NCI-H524 treated with DMSO at 0.1 percent for 48 hours (cell line): ENCODE measurements at regions not wholly inside any gene's neighbourhood (a gene's known extent, or its start where the extent isn't known, plus 50 kb on each side); places are given as distances from the start of the nearest gene placed in this dataset.

Experiments used
- DNase-seq: peaks from one replicate; lab custom pipeline; 2025; lab: John Stamatoyannopoulos, UW

GRCh38 chr2:19600506-19600905 lies 242.1 kb upstream of the OSR1 start:
- no peak for DNase-seq

DNA sequence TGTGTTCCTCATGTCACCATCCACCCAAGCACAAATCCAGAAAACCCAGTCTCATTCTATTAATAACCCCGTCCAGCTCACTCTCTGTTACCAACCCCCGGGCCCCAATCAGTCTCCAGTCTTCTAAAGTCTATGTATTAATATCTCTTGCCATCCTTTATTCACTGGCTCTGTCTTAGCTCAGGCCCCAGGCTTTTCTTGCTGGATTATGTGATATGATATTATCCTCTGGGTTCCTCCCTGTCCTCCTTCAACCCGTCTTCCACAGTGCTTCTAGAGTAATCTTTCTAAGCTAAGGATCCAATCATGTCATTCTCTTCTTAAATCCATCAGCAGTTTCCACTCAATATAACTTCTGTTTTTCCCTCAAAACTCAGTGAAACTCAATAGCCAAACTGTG lies 240.5 kb upstream of the OSR1 start:
- DNase-seq, result no peak

DNA sequence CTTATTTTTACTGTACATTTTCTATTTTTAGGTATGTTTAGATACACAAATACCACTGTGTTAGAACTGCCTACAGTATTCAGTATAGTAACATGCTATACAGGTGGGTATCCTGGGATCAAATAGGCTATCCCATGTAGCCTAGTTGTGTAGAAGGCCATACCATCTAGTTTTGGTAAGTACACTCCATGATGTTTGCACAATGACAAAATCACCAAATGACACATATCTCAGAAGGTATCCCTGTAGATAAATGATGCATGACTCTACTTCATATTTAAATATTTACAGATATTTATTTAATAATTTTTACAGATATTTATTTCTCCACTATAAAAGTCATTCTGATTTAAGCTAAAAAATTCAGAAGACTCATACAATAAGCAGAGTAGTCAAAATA lies 233.8 kb upstream of the OSR1 start:
- no peak for DNase-seq

- no peak for DNase-seq
Observed at GRCh38 chr2:19589791-19590190, 231.4 kb upstream of the OSR1 start.

DNA sequence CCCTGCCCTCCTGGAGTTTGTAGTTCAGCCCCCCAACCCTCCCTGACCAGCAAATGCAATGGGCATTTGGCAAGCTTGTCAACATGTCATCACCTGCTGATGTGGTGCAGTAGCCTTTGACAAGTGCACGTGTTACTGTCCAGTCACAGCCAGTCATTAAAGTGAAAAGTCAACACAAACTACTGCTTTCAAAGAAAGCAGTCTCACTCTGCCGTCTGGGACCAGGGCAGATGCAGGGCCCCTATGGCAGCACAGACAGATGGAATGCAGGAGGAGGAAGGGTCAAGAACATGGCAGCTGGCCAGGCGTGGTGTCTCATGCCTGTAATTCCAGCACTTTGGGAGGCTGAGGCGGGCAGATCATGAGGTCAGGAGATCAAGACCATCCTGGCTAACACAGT lies 222.4 kb upstream of the OSR1 start:
- no peak for DNase-seq

- no peak for DNase-seq
Observed at GRCh38 chr2:19580264-19580663, 221.8 kb upstream of the OSR1 start.

DNA sequence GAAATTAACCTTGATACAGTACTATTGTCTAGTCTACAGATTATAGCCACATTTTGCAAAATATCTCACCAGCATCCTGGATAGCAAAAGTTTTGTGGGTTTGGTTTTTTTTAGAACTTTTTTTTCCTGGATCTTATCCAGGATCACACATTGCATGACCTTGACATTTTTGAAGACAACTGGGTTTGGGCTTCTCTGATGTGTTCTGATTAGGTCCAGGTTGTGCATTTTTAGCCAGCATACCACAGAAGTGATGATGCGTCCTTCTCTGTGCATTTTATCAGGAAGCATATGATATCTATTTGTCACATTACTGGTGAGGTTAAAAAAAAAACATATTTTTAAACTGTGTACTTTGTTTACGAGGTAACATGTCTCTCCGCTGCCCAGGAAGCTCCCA lies 221.0 kb upstream of the OSR1 start:
- no peak for DNase-seq

DNA sequence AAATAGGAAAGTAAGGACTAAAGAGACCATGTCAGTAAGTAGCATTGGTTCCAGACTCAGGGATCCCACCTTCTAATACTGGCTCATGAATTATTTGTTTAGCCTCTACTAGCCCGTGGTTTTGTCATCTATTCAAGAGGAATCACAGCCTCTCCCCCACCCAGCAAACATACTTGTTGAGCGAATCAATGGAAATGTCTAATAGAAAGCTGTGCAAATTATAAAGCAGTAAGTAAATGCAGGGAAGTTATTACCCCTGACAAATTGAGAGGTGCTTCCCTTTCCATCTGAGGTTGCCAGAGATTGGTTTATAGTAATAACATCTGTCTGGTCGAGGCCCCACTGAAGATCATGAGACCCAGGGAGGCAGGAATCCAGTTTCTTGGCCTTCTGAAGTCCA lies 219.3 kb upstream of the OSR1 start:
- no peak for DNase-seq

GRCh38 chr2:19576411-19576810 lies 218.0 kb upstream of the OSR1 start:
- DNase-seq, result no peak

- DNase-seq, result no peak
Observed at GRCh38 chr2:19575641-19576040, 217.2 kb upstream of the OSR1 start.

- DNase-seq, result no peak
Observed at GRCh38 chr2:19574778-19575260, 216.4 kb upstream of the OSR1 start.

DNA sequence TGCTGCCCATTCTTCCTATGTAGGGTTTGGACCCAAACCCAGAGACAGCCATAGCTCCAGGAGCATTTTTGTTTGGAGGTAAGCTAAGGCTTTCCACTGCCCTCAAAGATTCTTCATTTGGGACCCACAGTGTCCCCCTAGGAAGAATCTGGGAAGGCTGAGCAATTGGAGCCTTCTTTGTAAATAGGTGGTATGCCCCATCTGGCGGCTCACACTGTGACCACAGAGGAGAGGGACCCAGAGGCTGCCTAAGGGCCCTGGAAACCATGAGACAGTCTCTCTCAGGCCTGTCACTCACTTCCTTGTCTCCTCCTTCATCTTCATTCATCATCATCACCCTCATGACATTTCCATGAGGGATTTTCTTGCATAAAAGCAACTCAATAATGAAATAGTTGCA lies 215.4 kb upstream of the OSR1 start:
- no peak for DNase-seq

- DNase-seq, result no peak
Observed at GRCh38 chr2:19571773-19572172, 213.3 kb upstream of the OSR1 start.

DNA sequence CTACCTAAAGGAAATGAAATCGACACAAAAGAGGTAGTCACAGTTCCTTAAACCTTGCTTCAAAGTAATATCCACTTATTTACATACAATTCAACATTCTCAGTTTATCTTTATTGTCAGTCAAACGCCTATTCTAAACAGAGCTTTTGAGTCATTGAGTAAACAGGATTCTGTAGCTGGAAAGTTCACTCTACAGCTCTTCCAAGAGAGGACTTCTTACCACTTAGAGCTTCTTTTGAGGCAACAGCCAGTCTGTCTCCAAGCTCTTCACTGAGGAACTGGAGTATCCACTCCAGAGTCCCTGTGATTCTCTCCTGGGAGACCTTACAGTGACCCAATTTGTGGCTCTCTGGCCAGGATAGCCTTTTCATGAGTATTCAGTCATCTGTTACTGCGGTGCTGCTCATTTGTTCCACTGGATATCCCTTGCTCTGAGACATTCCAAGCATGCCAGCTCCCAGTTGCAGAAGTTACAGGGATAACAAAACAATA lies 210.9 kb upstream of the OSR1 start:
- DNase-seq, result no peak

DNA sequence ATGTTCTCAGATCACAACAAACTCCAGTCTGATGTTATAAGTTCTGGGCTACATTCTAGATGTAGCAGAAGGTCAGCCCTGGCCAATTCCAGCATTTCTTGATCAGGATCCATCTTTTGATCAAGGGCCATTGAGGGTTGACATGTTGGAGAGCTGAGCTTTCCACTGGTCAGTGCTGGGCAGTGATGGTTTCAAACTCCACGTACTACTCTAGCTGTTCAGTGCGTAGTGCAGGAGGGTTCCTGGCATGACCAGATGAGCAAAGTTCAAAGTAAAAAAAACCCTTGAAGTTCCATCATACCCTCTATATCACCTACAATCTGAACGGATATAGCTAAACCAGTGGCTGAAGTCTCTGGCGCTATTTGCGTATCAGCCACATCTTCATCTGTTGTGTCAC lies 210.4 kb upstream of the OSR1 start:
- no peak for DNase-seq

- no peak for DNase-seq
Observed at GRCh38 chr2:19560785-19561184, 202.4 kb upstream of the OSR1 start.

DNA sequence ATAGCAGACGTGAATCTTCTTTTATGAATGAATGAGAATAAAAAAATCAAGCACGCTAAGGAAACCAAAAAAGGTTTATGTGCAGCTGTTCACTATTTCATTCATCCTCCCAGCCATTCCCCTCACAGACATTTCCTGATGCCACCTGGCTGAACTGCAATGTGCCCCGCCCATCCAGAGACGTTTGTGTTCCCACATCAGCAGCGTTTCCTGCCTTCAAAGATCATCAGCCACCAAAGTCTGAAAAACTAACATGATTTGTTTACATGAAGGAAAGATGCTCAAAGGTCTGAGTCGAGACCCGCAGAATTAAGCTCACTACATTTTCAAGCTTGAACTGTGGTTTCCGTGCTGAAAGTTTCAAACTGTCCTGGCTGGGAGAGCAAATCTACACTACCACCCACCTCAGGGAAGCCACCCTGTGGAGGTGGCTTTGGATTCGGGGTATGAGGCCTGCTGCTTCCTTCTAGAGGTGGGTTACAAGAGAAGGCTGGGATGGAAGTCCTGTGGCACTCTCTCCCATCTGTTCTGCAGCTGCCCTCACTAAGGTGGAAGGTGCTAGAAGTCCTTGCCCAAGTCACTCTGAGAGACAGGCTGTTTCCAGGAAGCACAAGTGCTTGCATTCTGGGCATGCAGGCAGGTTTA lies 201.3 kb upstream of the OSR1 start:
- DNase-seq, result no peak

- DNase-seq, result no peak
Observed at GRCh38 chr2:19556648-19557047, 198.2 kb upstream of the OSR1 start.

DNA sequence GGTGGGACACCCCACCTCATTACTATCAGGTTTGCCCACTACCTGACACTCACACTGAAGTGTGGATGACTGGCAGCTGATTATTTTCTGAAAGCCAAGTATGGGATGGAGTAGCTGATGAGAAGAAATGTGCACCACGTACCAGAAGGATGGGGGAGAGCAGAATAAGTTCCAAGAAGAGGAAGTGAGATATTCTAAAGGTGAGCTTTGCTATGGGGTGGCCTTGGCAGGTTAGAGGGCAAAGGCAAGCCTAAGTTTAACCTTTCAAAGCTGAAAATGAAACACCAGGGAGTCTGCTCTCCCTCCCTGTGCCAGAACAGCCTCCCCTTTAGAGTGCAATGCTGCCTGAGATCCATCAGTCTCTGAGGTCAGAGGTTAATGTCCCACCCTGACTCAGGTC lies 196.1 kb upstream of the OSR1 start:
- DNase-seq, result no peak

DNA sequence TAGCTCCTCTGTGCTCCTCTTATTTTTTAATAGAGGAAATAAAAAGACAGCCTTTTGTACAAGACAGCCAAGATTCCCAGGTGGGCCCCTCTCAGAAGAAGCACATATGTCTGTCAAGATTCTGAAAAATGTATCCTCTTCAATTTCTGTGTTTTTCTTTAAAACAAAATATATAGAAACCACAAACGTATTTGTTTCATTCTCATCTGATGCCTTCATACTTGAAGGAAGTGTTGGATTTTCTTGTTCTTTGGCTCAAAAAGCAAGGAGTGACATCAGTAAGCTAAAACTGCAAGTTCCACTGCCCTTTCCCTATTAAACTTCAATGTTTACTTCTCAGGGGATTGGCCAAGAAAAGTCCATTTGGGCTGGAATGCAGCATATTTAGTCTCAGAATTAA lies 193.8 kb upstream of the OSR1 start:
- DNase-seq, result no peak

DNA sequence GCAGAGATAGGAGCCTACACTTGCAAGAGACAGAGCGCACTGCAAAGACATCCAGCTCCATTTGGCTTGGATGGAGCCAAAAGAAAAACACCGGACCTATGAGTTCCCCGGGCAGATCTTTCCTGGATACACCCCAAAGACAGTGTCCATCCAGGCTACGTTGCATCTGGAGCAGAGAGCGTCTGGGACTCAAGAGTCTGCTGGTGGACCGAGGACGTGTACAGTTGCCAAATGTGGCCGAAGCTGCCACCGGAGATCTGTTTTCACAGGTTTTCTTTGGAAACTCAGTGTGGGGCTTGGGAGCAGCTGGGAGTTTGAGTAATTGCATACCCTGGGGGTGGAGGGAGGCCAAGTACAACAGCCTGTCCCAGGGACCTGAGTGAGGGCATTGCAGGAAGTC lies 192.3 kb upstream of the OSR1 start:
- no peak for DNase-seq

GRCh38 chr2:19549821-19550220 lies 191.4 kb upstream of the OSR1 start:
- DNase-seq, result no peak

- DNase-seq, result no peak
Observed at GRCh38 chr2:19548116-19548515, 189.7 kb upstream of the OSR1 start.

GRCh38 chr2:19547321-19547720 lies 188.9 kb upstream of the OSR1 start:
- DNase-seq, result no peak
